ELR (cell line): ENCODE measurements at regions not wholly inside any gene's neighbourhood (a gene's known extent, or its start where the extent isn't known, plus 50 kb on each side); places are given as distances from the start of the nearest gene placed in this dataset.
"Not testable (repeated sequence)": the region's sequence is repeated elsewhere in the genome, so short reads cannot be mapped to it uniquely, and the experiment has no call there.

Source experiments
- DNase-seq: peaks from one replicate; pipeline ENCODE4 v3.0.0-alpha.2; 2015; ENCODE audit warnings: low read depth

- DNase-seq, result no peak
Measured at GRCh38 chr12:73699318-73699717, 838.3 kb upstream of the ATXN7L3B start.

GRCh38 chr12:73714655-73715054 lies 823.0 kb upstream of the ATXN7L3B start:
- DNase-seq, result no peak

- not testable (repeated sequence) for DNase-seq
Measured at GRCh38 chr12:73716143-73716542, 821.5 kb upstream of the ATXN7L3B start.

- no peak for DNase-seq
Measured at GRCh38 chr12:73719223-73719622, 818.4 kb upstream of the ATXN7L3B start.

- no peak for DNase-seq
Measured at GRCh38 chr12:73726881-73727280, 810.8 kb upstream of the ATXN7L3B start.

- peak; percentile 18 for DNase-seq
Measured at GRCh38 chr12:73731658-73732057, 806.0 kb upstream of the ATXN7L3B start.

- no peak for DNase-seq
Measured at GRCh38 chr12:73769337-73769736, 768.3 kb upstream of the ATXN7L3B start.

- peak; percentile 17 for DNase-seq
Measured at GRCh38 chr12:73798523-73798922, 739.1 kb upstream of the ATXN7L3B start.

GRCh38 chr12:73815072-73815645 lies 722.5 kb upstream of the ATXN7L3B start:
- DNase-seq, result no peak

GRCh38 chr12:73817161-73817560 lies 720.5 kb upstream of the ATXN7L3B start:
- DNase-seq, result no peak

GRCh38 chr12:73833746-73834145 lies 703.9 kb upstream of the ATXN7L3B start:
- no peak for DNase-seq

- no peak for DNase-seq
Measured at GRCh38 chr12:73841963-73842362, 695.7 kb upstream of the ATXN7L3B start.

GRCh38 chr12:73863546-73863945 lies 674.1 kb upstream of the ATXN7L3B start:
- DNase-seq, result peak; percentile 78

GRCh38 chr12:73867147-73867546 lies 670.5 kb upstream of the ATXN7L3B start:
- DNase-seq, result peak; percentile 10

GRCh38 chr12:73877291-73877690 lies 660.3 kb upstream of the ATXN7L3B start:
- DNase-seq, result not testable (repeated sequence)

GRCh38 chr12:73892201-73892600 lies 645.4 kb upstream of the ATXN7L3B start:
- DNase-seq, result no peak

GRCh38 chr12:73898645-73899044 lies 639.0 kb upstream of the ATXN7L3B start:
- DNase-seq, result no peak

GRCh38 chr12:73902260-73902659 lies 635.4 kb upstream of the ATXN7L3B start:
- DNase-seq, result no peak

- no peak for DNase-seq
Measured at GRCh38 chr12:73906757-73907156, 630.9 kb upstream of the ATXN7L3B start.

- DNase-seq, result peak; percentile 28
Measured at GRCh38 chr12:73935817-73936216, 601.8 kb upstream of the ATXN7L3B start.

- no peak for DNase-seq
Measured at GRCh38 chr12:73947326-73948026, 590.2 kb upstream of the ATXN7L3B start.

- peak; percentile 33 for DNase-seq
Measured at GRCh38 chr12:73950507-73950906, 587.1 kb upstream of the ATXN7L3B start.

- no peak for DNase-seq
Measured at GRCh38 chr12:73951956-73952703, 585.5 kb upstream of the ATXN7L3B start.
